Heart right ventricle (tissue), 16 donors: ENCODE measurements at regions not wholly inside any gene's neighbourhood (a gene's known extent, or its start where the extent isn't known, plus 50 kb on each side); places are given as distances from the start of the nearest gene placed in this dataset.

Experiments
- ATAC-seq, 8 donors: fragments of 200-7000 bp; cut with Tn5 transposase; one replicate each; pipeline ENCODE4 v1.9.1; 2020; ENCODE audit warnings: mild to moderate bottlenecking in 8 of 8, moderate library complexity in 8 of 8, moderate number of reproducible peaks in 1 of 8
- DNase-seq, 2 donors: peaks; one replicate each; pipeline ENCODE4 v3.0.0-alpha.2; 2020
- H3K27ac ChIP-seq, 10 donors: fragments of 200-600 bp; sonication (generic) in 2 of 10; one replicate each; pipeline versions ENCODE4 v1.5.0 to v1.8.0; 2020 to 2022; ENCODE audit warnings: mild to moderate bottlenecking in 3 of 10
- H3K27me3 ChIP-seq, 7 donors: fragments of 200-600 bp; one replicate each; pipeline ENCODE4 v1.8.0; 2021 to 2022; ENCODE audit warnings: mild to moderate bottlenecking in 2 of 7
- H3K36me3 ChIP-seq, 9 donors: fragments of 200-600 bp; sonication (generic) in 1 of 9; one replicate each; pipeline versions ENCODE4 v1.5.0 to v1.8.0; 2020 to 2022; ENCODE audit warnings: mild to moderate bottlenecking in 2 of 9
- H3K4me1 ChIP-seq, 9 donors: fragments of 200-600 bp; sonication (generic) in 1 of 9; one replicate each; pipeline versions ENCODE4 v1.5.0 to v1.8.0; 2020 to 2022; ENCODE audit warnings: mild to moderate bottlenecking in 4 of 9
- H3K4me3 ChIP-seq, 10 donors: fragments of 200-600 bp; sonication (generic) in 2 of 10; one replicate each; pipeline versions ENCODE4 v1.5.0 to v1.8.0; 2020 to 2022; ENCODE audit warnings: mild to moderate bottlenecking in 7 of 10, moderate library complexity in 2 of 10
- H3K9me3 ChIP-seq, 11 donors: fragments of 200-600 bp in 10 of 11; sonication (generic) in 2 of 11; one replicate each; pipeline versions ENCODE4 v1.5.0 to v1.8.0; 2013 to 2022; ENCODE audit warnings: mild to moderate bottlenecking in 2 of 11, control low read depth in 1 of 11, moderate library complexity in 1 of 11
- CTCF ChIP-seq, 9 donors: fragments of 200-600 bp; sonication (generic) in 2 of 9; IDR thresholded peaks; one replicate each; pipeline versions ENCODE4 v1.5.0 to v1.8.0; 2021 to 2022; ENCODE audit warnings: antibody characterized with exemption in 9 of 9, mild to moderate bottlenecking in 5 of 9, moderate library complexity in 1 of 9
- WGBS, 2 donors: extraction: QIAGEN DNeasy Blood & Tissue Kit; methylation state at CpG; one replicate each; pipeline ENCODE4 v1.1.7; 2013; ENCODE audit warnings: inconsistent platforms in 1 of 2; 5-methylcytosine and 5-hydroxymethylcytosine counted together
- intact Hi-C, 10 donors: fragments of 100-400 bp; cut with DNase I; formaldehyde crosslinking; loops; one replicate each; pipeline versions ENCODE4 v1.11.1 to v1.14.2; 2022
- donor health status: Arrhythmogenic right ventricular cardiomyopathy.
- donor health status: ischemic (EF 13 %, LVEDD 7.1; RV severe dilation, severe dysfunction).
- donor health status: healthy with polysubstance abuse.
- donor health status: DM: no; HTN: yes; CAD: no.
- donor health status: DM: no; HTN: no; CAD: no.
- donor health status: ischemic (EF 25% LVEDD 6.9; RV normal size, moderate dysfunction).
- donor health status: ischemic (EF 25% LVEDD 5.7; RV mildly dilated, moderate dysfunction).
- donor health status: healthy.
- donor health status: DM: yes; HTN: yes; CAD: no.
- donor health status: Ischemic cardiomyopathy.
- donor health status: ischemic (EF 35%, LVEDD 5.7; RV mildly dilated, moderate dysfunction).
- donor health status: nonischemic (EF 11% LVEDD 7.7; RV severe dilation, severe dysfunction).
- donor health status: DM: yes; HTN: yes; CAD: no.
- donor health status: PGD.
- donor health status: ischemic (EF 29% LVEDD 5.4; RV normal size, mild dysfunction).
- donor health status: nonischemic (EF 23%, LVEDD 6.1; RV moderate dilation, normal function).

GRCh38 chr3:26515351-26515750 is 107.2 kb upstream of the LRRC3B start:
- H3K9me3 ChIP-seq: peaks cover 0 to 39% (median 0%) of the 10 kb centered on the region in 11 donors
- no peak for TF ChIP-seq CTCF (IDR thresholded peaks at IDR 0.05)
- no peak overlapping the region for H3K27ac ChIP-seq
- H3K36me3 ChIP-seq: no peaks in the 10 kb centered on the region
- ATAC-seq (no peak), DNase-seq (no peak)
- WGBS, 2 donors: 40 to 49% methylated on average over 2 of the region's 2 CpGs
- no peak overlapping the region for H3K4me3 ChIP-seq
- H3K27me3 ChIP-seq: no peaks in the 10 kb centered on the region
- no peaks in the 10 kb centered on the region for H3K4me1 ChIP-seq
- intact Hi-C loops: no loop called here

- DNase-seq (no peak), ATAC-seq (no peak)
- H3K27me3 ChIP-seq: no peaks in the 10 kb centered on the region
- no peaks in the 10 kb centered on the region for H3K4me1 ChIP-seq
- WGBS, 2 donors: 91 to 92% methylated on average over 1 of the region's 1 CpG
- peaks cover 0 to 74% (median 14%) of the 10 kb centered on the region in 11 donors for H3K9me3 ChIP-seq
- no peak overlapping the region for H3K27ac ChIP-seq
- no peak overlapping the region for H3K4me3 ChIP-seq
- no peak for TF ChIP-seq CTCF (IDR thresholded peaks at IDR 0.05)
- intact Hi-C loops: no loop called here
- no peaks in the 10 kb centered on the region for H3K36me3 ChIP-seq
Measured at GRCh38 chr3:26521261-26521660, 101.3 kb upstream of the LRRC3B start.

- no peak for TF ChIP-seq CTCF (IDR thresholded peaks at IDR 0.05)
- Histone ChIP-seq H3K27ac (no peak overlapping the region), H3K36me3 (no peaks in the 10 kb centered on the region), H3K27me3 (no peaks in the 10 kb centered on the region), H3K4me3 (no peak overlapping the region), H3K4me1 (no peaks in the 10 kb centered on the region), H3K9me3 (peaks cover 0 to 69% (median 14%) of the 10 kb centered on the region in 11 donors)
- intact Hi-C loops: no loop called here
- ATAC-seq (no peak), DNase-seq (no peak)
- WGBS, 2 donors: 93 to 94% methylated on average over 1 of the region's 1 CpG
Measured at GRCh38 chr3:26522919-26523318, 99.7 kb upstream of the LRRC3B start.

GRCh38 chr3:26525013-26525412 is 97.6 kb upstream of the LRRC3B start:
- intact Hi-C loops: no loop called here
- Histone ChIP-seq H3K4me1 (no peaks in the 10 kb centered on the region), H3K27me3 (no peaks in the 10 kb centered on the region), H3K9me3 (peaks cover 0 to 70% (median 14%) of the 10 kb centered on the region in 11 donors), H3K27ac (no peak overlapping the region), H3K4me3 (no peak overlapping the region), H3K36me3 (no peaks in the 10 kb centered on the region)
- TF ChIP-seq CTCF (IDR thresholded peaks at IDR 0.05): no peak
- no peak for DNase-seq
- WGBS, 2 donors: 96 to 97% methylated on average over 2 of the region's 2 CpGs
- ATAC-seq: no peak
